Neural progenitor cell (in vitro differentiated cells): ENCODE measurements at regions not wholly inside any gene's neighbourhood (a gene's known extent, or its start where the extent isn't known, plus 50 kb on each side); places are given as distances from the start of the nearest gene placed in this dataset.

ENCODE experiments used
- DNase-seq: peaks from one replicate; pipeline ENCODE4 v3.0.0-alpha.2; 2016; ENCODE audit warnings: low spot score
- H2AFZ ChIP-seq: fragments of 200-600 bp; sonication (generic); replicated peaks from 2 replicates; pipeline ENCODE4 v1.6.1; 2016; ENCODE audit warnings: antibody characterized with exemption
- H3F3A ChIP-seq: fragments of 200-600 bp; sonication (generic); 2 replicates; pipeline ENCODE4 v1.6.1; 2016; ENCODE audit warnings: antibody characterized with exemption, low read depth
- H3K27ac ChIP-seq: fragments of 200-600 bp; sonication (generic); 2 replicates; pipeline ENCODE4 v1.5.1; 2016; ENCODE audit warnings: mild to moderate bottlenecking
- H3K27me3 ChIP-seq: fragments of 200-600 bp; sonication (generic); 2 replicates; pipeline ENCODE4 v1.6.1; 2016; ENCODE audit warnings: mild to moderate bottlenecking, moderate library complexity
- H3K36me3 ChIP-seq: fragments of 200-600 bp; sonication (generic); 2 replicates; pipeline ENCODE4 v1.5.1; 2016
- H3K4me1 ChIP-seq: fragments of 200-600 bp; sonication (generic); 2 replicates; pipeline ENCODE4 v1.6.1; 2016; ENCODE audit warnings: mixed run types
- H3K4me2 ChIP-seq: fragments of 200-600 bp; sonication (generic); 2 replicates; pipeline ENCODE4 v1.6.1; 2016
- H3K4me3 ChIP-seq: fragments of 200-600 bp; sonication (generic); 2 replicates; pipeline ENCODE4 v1.5.1; 2016
- H3K79me2 ChIP-seq: fragments of 200-600 bp; sonication (generic); 2 replicates; pipeline ENCODE4 v1.6.1; 2016; ENCODE audit warnings: low read depth
- H3K9ac ChIP-seq: fragments of 200-600 bp; sonication (generic); 2 replicates; pipeline ENCODE4 v1.6.1; 2016
- H3K9me3 ChIP-seq: fragments of 200-600 bp; sonication (generic); 2 replicates; pipeline ENCODE4 v1.5.1; 2016; ENCODE audit warnings: low read depth
- H4K20me1 ChIP-seq: fragments of 200-600 bp; sonication (generic); 2 replicates; pipeline ENCODE4 v1.6.1; 2016; ENCODE audit warnings: low read depth
- H3K27ac Mint-ChIP-seq: 3 replicates; pipeline ENCODE4 v1.8.0; 2021; ENCODE audit warnings: mixed read lengths
- H3K27me3 Mint-ChIP-seq: 2 replicates; pipeline ENCODE4 v1.8.0; 2022; ENCODE audit warnings: low read depth, mild to moderate bottlenecking, inconsistent platforms, moderate library complexity, mixed read lengths; ENCODE audit not compliant: insufficient read depth
- H3K36me3 Mint-ChIP-seq: 3 replicates; pipeline ENCODE4 v1.8.0; 2021; ENCODE audit warnings: mixed read lengths
- H3K4me1 Mint-ChIP-seq: 3 replicates; pipeline ENCODE4 v1.8.0; 2021; ENCODE audit warnings: mixed read lengths
- H3K4me3 Mint-ChIP-seq: 3 replicates; pipeline ENCODE4 v1.8.0; 2021; ENCODE audit warnings: mild to moderate bottlenecking, moderate library complexity, mixed read lengths
- H3K9me3 Mint-ChIP-seq: 3 replicates; pipeline ENCODE4 v1.8.0; 2020; ENCODE audit warnings: mixed read lengths
- EZH2 ChIP-seq: fragments of 200-600 bp; sonication (generic); IDR thresholded peaks from 2 replicates; pipeline ENCODE4 v1.6.1; 2017; ENCODE audit warnings: antibody characterized with exemption, mild to moderate bottlenecking, moderate library complexity
- EZH2phosphoT487 ChIP-seq: fragments of 200-600 bp; sonication (generic); IDR thresholded peaks from 2 replicates; pipeline ENCODE4 v1.6.1; 2017; ENCODE audit warnings: antibody characterized with exemption
- TF ChIP-seq, protein P1 (sequence below): fragments of 200-600 bp; sonication (generic); IDR thresholded peaks from 2 replicates; pipeline ENCODE4 v1.5.1; 2017; ENCODE audit warnings: antibody characterized with exemption, mild to moderate bottlenecking

GRCh38 chr3:110198717-110199587, 861.6 kb upstream of the DPPA4 start:
- no peak for TF ChIP-seq EZH2
- TF ChIP-seq EZH2phosphoT487: no peak
- TF ChIP-seq, protein P1, sequence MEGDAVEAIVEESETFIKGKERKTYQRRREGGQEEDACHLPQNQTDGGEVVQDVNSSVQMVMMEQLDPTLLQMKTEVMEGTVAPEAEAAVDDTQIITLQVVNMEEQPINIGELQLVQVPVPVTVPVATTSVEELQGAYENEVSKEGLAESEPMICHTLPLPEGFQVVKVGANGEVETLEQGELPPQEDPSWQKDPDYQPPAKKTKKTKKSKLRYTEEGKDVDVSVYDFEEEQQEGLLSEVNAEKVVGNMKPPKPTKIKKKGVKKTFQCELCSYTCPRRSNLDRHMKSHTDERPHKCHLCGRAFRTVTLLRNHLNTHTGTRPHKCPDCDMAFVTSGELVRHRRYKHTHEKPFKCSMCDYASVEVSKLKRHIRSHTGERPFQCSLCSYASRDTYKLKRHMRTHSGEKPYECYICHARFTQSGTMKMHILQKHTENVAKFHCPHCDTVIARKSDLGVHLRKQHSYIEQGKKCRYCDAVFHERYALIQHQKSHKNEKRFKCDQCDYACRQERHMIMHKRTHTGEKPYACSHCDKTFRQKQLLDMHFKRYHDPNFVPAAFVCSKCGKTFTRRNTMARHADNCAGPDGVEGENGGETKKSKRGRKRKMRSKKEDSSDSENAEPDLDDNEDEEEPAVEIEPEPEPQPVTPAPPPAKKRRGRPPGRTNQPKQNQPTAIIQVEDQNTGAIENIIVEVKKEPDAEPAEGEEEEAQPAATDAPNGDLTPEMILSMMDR: no peak
- no peak for DNase-seq
- Histone ChIP-seq H3K4me3 (no peak overlapping the region), H2AFZ (no peak overlapping the region), H4K20me1 (no peaks in the 10 kb centered on the region), H3F3A (no peaks in the 10 kb centered on the region), H3K9me3 (no peaks in the 10 kb centered on the region), H3K9ac (no peak overlapping the region), H3K36me3 (no peaks in the 10 kb centered on the region), H3K79me2 (no peaks in the 10 kb centered on the region), H3K4me1 (no peaks in the 10 kb centered on the region), H3K4me2 (no peak overlapping the region), H3K27ac (no peak overlapping the region), H3K27me3 (no peaks in the 10 kb centered on the region)
- no peaks in the 10 kb centered on the region for H3K27me3 Mint-ChIP-seq
- H3K4me1 Mint-ChIP-seq: no peaks in the 10 kb centered on the region
- H3K36me3 Mint-ChIP-seq: no peaks in the 10 kb centered on the region
- H3K4me3 Mint-ChIP-seq: no peak overlapping the region
- peaks cover 13% of the 10 kb centered on the region for H3K9me3 Mint-ChIP-seq
- H3K27ac Mint-ChIP-seq: no peak overlapping the region

GRCh38 chr3:110199588-110199943, 862.2 kb upstream of the DPPA4 start:
- no peaks in the 10 kb centered on the region for H3K4me1 ChIP-seq
- no peak for DNase-seq
- H3K4me3 ChIP-seq: no peak overlapping the region
- peaks cover 13% of the 10 kb centered on the region for H3K9me3 Mint-ChIP-seq
- no peak overlapping the region for H3K4me3 Mint-ChIP-seq
- no peaks in the 10 kb centered on the region for H3K36me3 Mint-ChIP-seq
- no peaks in the 10 kb centered on the region for H3K4me1 Mint-ChIP-seq
- no peak overlapping the region for H3K9ac ChIP-seq
- no peaks in the 10 kb centered on the region for H3K27me3 Mint-ChIP-seq
- H3K27me3 ChIP-seq: no peaks in the 10 kb centered on the region
- TF ChIP-seq EZH2 (no peak), EZH2phosphoT487 (no peak)
- TF ChIP-seq, protein P1: no peak
- H3K27ac ChIP-seq: no peak overlapping the region
- no peaks in the 10 kb centered on the region for H4K20me1 ChIP-seq
- H3K27ac Mint-ChIP-seq: no peak overlapping the region
- H3K4me2 ChIP-seq: no peak overlapping the region
- H3F3A ChIP-seq: no peaks in the 10 kb centered on the region
- no peaks in the 10 kb centered on the region for H3K9me3 ChIP-seq
- no peak overlapping the region for H2AFZ ChIP-seq
- H3K79me2 ChIP-seq: no peaks in the 10 kb centered on the region
- H3K36me3 ChIP-seq: no peaks in the 10 kb centered on the region

DNA sequence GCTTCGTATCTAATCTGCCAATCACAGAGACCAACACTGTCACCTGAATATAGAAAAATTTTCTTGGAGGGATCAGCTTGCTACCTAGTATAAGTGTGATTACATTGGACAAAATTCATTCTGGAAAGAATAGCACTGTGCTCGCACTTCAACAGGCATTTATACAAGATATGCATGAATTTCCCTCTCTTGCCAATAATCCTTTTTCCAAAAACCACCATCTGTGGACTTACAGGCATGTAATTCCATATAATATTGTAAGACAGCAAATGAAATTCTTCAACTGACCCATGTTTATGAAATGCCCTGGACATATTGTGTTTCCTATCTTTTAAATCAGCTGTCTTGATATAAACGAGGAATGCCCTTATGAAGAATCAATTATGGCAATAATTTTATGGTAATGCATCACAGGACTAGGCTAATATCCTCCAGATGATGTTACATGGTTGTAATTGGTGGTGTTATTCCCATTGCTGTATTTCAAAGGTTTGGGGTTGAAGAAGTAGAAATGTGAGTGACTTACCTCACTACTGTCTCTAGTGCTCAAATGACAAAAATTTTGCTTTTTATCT, 861.4 kb upstream of the NECTIN3 start:
- H3K27me3 Mint-ChIP-seq: no peaks in the 10 kb centered on the region
- H3K36me3 Mint-ChIP-seq: no peaks in the 10 kb centered on the region
- peaks cover 2% of the 10 kb centered on the region for H3K4me1 ChIP-seq
- H3K9ac ChIP-seq: no peak overlapping the region
- H3K27ac Mint-ChIP-seq: no peak overlapping the region
- no peaks in the 10 kb centered on the region for H3K27me3 ChIP-seq
- H3K9me3 ChIP-seq: peaks cover 9% of the 10 kb centered on the region
- no peak overlapping the region for H3K4me2 ChIP-seq
- H3K4me1 Mint-ChIP-seq: no peaks in the 10 kb centered on the region
- no peak overlapping the region for H3K4me3 Mint-ChIP-seq
- no peak overlapping the region for H3K27ac ChIP-seq
- H3F3A ChIP-seq: no peaks in the 10 kb centered on the region
- no peak overlapping the region for H3K4me3 ChIP-seq
- no peaks in the 10 kb centered on the region for H3K36me3 ChIP-seq
- no peak for TF ChIP-seq EZH2phosphoT487
- TF ChIP-seq EZH2: no peak
- TF ChIP-seq, protein P1: no peak
- no peak overlapping the region for H2AFZ ChIP-seq
- no peak for DNase-seq
- H3K79me2 ChIP-seq: no peaks in the 10 kb centered on the region
- no peaks in the 10 kb centered on the region for H4K20me1 ChIP-seq
- H3K9me3 Mint-ChIP-seq: peaks cover 13% of the 10 kb centered on the region
